Activated naive CD8-positive, alpha-beta T cell (primary cell): ENCODE measurements at regions not wholly inside any gene's neighbourhood (a gene's known extent, or its start where the extent isn't known, plus 50 kb on each side); places are given as distances from the start of the nearest gene placed in this dataset.

Experiments used
- H3K27ac Mint-ChIP-seq: one replicate; pipeline ENCODE4 v1.8.0; 2021; ENCODE audit warnings: mixed read lengths
- H3K27me3 Mint-ChIP-seq: one replicate; pipeline ENCODE4 v1.8.0; 2021; ENCODE audit warnings: mixed read lengths
- H3K36me3 Mint-ChIP-seq: one replicate; pipeline ENCODE4 v1.8.0; 2021; ENCODE audit warnings: mixed read lengths
- H3K4me1 Mint-ChIP-seq: one replicate; pipeline ENCODE4 v1.8.0; 2021; ENCODE audit warnings: low read depth, mixed read lengths
- H3K4me3 Mint-ChIP-seq: one replicate; pipeline ENCODE4 v1.8.0; 2021; ENCODE audit warnings: mild to moderate bottlenecking, mixed read lengths
- H3K9me3 Mint-ChIP-seq: one replicate; pipeline ENCODE4 v1.8.0; 2021; ENCODE audit warnings: low read depth, mixed read lengths

GRCh38 chr5:110104726-110105669 lies 415.3 kb downstream of the MAN2A1 start:
- Mint-ChIP-seq H3K4me3 (no peak overlapping the region), H3K27ac (no peak overlapping the region), H3K4me1 (peaks cover 29% of the 10 kb centered on the region), H3K27me3 (no peaks in the 10 kb centered on the region), H3K9me3 (no peaks in the 10 kb centered on the region), H3K36me3 (no peaks in the 10 kb centered on the region)

- Mint-ChIP-seq H3K4me3 (no peak overlapping the region), H3K27ac (no peak overlapping the region)
These were observed 416.0 kb downstream of the MAN2A1 start for GRCh38 chr5:110105692-110106091.

DNA sequence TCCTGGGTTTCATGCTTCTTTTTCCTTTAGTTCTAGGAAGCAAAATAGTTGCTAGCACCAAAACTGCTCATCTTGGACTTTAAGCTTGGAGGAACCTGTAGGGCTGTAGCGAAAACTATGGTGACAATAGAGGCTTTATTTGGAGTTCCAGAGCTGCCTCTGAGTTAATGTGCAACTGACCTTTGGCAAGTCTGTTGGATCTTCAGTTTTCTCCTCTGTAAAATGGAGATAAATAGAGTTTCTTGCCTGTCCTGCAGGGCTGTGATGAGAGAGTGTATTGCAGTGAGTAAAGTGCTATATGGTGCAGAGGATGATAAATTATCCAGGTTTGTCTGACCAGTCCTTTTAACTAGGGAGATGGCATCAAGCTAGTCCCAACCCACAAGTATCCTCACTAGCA lies 417.0 kb downstream of the MAN2A1 start:
- Mint-ChIP-seq H3K27ac (no peak overlapping the region), H3K4me3 (no peak overlapping the region), H3K36me3 (no peaks in the 10 kb centered on the region), H3K9me3 (no peaks in the 10 kb centered on the region), H3K4me1 (peaks cover 29% of the 10 kb centered on the region), H3K27me3 (no peaks in the 10 kb centered on the region)

More at GRCh38 chr5:110105692-110106091, 416.0 kb downstream of the MAN2A1 start:
- H3K36me3 Mint-ChIP-seq: no peaks in the 10 kb centered on the region
- H3K9me3 Mint-ChIP-seq: no peaks in the 10 kb centered on the region
- peaks cover 29% of the 10 kb centered on the region for H3K4me1 Mint-ChIP-seq
- no peaks in the 10 kb centered on the region for H3K27me3 Mint-ChIP-seq

DNA sequence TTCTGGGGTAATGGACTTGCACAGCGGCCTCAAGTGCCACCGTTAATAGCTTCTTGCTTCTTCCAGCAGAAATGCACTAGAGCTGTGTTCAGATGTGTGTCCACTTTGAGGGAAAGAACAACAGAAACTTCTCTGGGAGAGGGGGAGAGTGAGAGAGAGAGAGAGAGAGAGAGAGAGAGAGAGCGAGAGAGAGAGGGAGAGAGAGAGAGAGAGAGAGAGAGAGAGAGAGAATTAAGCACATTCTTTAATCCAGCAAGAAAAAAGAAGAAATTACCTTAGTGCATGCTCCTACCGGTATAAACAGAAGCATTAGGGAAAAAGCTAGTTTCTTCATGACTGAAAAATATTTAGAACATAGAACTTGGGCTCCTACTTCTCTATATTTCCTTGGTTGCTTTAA lies 418.8 kb downstream of the MAN2A1 start:
- Mint-ChIP-seq H3K27me3 (no peaks in the 10 kb centered on the region), H3K4me1 (peaks cover 27% of the 10 kb centered on the region), H3K27ac (no peak overlapping the region), H3K9me3 (no peaks in the 10 kb centered on the region), H3K36me3 (no peaks in the 10 kb centered on the region), H3K4me3 (no peak overlapping the region)

- Mint-ChIP-seq H3K4me3 (no peak overlapping the region), H3K4me1 (peaks cover 15% of the 10 kb centered on the region), H3K9me3 (no peaks in the 10 kb centered on the region), H3K27ac (no peak overlapping the region), H3K36me3 (no peaks in the 10 kb centered on the region), H3K27me3 (no peaks in the 10 kb centered on the region)
These were observed 419.9 kb downstream of the MAN2A1 start for GRCh38 chr5:110109667-110110066.

GRCh38 chr5:110112348-110112747 lies 422.6 kb downstream of the MAN2A1 start:
- Mint-ChIP-seq H3K27ac (no peak overlapping the region), H3K4me1 (no peaks in the 10 kb centered on the region), H3K36me3 (peaks cover 2% of the 10 kb centered on the region), H3K27me3 (no peaks in the 10 kb centered on the region), H3K4me3 (no peak overlapping the region), H3K9me3 (peaks cover 3% of the 10 kb centered on the region)

- Mint-ChIP-seq H3K27me3 (no peaks in the 10 kb centered on the region), H3K36me3 (peaks cover 4% of the 10 kb centered on the region), H3K4me1 (no peaks in the 10 kb centered on the region), H3K27ac (no peak overlapping the region), H3K9me3 (peaks cover 12% of the 10 kb centered on the region), H3K4me3 (no peak overlapping the region)
These were observed 425.8 kb downstream of the MAN2A1 start for GRCh38 chr5:110115503-110115902.

DNA sequence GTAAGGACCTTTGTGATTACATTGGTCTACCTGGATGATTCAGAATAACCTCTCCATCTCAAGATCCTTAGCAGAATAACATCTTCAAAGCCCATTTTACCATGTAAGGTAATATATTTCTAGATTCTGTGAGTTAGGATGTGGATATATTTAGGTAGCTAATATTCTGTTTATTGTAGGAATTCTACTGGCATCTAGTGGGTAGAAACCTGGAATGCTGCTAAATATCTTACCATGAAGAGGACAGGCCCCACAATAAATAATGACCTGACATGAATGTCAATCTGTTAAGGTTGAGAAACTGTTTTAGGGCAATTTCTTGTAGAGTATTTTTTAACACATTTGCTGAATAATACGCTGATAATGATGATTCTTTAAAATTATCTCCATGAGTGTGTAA lies 426.8 kb downstream of the MAN2A1 start:
- H3K4me3 Mint-ChIP-seq: no peak overlapping the region
- peaks cover 4% of the 10 kb centered on the region for H3K36me3 Mint-ChIP-seq
- H3K27ac Mint-ChIP-seq: no peak overlapping the region
- H3K27me3 Mint-ChIP-seq: no peaks in the 10 kb centered on the region
- H3K4me1 Mint-ChIP-seq: no peaks in the 10 kb centered on the region
- peaks cover 12% of the 10 kb centered on the region for H3K9me3 Mint-ChIP-seq

DNA sequence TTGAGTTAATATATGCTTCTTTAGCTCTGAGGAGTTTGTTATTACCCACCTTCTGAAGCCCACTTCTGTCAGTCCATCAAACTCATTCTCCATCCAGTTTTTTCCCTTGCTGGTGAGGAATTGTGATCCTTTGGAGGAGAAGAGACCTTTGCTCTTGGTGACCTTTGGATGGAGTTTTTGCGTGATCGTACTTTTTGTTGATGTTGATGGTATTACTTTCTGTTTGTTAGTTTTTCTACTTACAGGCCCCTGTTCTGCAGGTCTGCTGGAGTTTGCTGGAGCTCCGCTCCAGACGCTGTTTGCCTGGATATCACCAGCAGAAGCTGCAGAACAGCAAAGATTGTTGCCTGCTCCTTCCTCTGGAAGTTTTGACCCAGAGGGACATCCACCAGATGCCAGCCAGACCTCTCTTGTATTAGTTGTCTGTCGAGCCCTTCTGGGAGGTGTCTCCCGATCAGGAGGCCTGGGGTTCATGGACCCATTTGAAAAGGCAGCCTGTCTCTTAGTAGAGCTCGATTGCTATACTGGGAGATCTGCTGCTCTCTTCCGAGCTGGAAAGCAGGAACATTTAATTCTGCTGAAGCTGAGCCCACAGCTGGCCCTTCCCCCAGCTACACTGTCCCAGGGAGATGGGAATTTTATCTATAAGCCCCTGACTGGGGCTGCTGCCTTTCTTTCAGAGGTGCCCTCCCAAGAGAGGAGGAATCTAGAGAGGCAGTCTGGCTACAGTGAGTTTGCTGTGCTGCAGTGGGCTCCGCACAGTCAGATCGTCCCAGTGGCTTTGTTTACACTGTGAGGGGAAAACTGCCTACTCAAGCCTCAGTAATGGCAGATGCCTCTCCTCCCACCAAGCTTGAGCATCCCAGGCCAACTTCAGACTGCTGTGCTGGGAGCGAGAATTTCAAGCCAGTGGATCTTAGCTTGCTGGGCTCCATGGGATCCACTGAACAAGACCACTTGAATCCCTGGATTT lies 445.5 kb downstream of the MAN2A1 start:
- Mint-ChIP-seq H3K9me3 (peaks cover 23% of the 10 kb centered on the region), H3K4me1 (no peaks in the 10 kb centered on the region), H3K36me3 (peaks cover 19% of the 10 kb centered on the region), H3K27me3 (no peaks in the 10 kb centered on the region), H3K27ac (no peak overlapping the region), H3K4me3 (no peak overlapping the region)

DNA sequence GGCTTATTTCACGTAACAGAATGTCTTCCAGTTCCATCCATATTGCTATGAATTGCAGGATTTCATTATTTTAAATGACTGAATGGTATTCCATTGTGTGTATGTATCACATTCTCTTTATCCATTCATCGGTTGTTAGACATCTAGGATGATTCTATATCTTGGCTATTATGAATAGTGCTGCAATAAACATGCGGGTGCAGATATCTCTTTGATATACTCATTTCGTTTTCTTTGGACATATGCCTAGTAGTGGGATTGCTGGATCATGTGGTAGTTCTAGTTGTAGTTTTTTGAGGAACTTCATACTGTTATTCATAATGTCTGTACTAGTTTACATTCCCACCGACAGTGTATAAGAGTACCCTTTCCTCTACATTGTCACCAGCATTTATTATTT lies 460.5 kb downstream of the MAN2A1 start:
- Mint-ChIP-seq H3K9me3 (no peaks in the 10 kb centered on the region), H3K36me3 (no peaks in the 10 kb centered on the region), H3K27me3 (no peaks in the 10 kb centered on the region), H3K27ac (no peak overlapping the region), H3K4me1 (peaks cover 6% of the 10 kb centered on the region), H3K4me3 (no peak overlapping the region)

DNA sequence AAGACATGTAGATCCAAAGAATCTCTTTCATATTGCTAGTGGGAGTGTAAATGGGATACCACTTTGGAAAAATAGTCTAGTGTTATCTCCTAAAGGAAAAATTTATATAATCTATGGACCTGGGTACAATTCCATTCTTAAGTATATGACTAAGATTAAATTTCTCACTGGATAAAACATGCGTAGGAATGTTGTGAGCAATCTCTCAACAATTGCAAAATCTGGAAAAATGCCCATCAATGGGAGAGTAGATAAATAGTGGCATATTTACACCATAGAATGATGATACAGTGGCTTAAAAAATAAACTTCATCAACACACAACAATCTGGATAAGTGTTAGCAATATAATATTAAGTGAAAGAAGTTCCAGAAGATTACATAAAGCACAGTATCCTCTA lies 469.5 kb downstream of the MAN2A1 start:
- H3K27me3 Mint-ChIP-seq: no peaks in the 10 kb centered on the region
- H3K4me3 Mint-ChIP-seq: no peak overlapping the region
- no peaks in the 10 kb centered on the region for H3K4me1 Mint-ChIP-seq
- no peaks in the 10 kb centered on the region for H3K36me3 Mint-ChIP-seq
- no peak overlapping the region for H3K27ac Mint-ChIP-seq
- no peaks in the 10 kb centered on the region for H3K9me3 Mint-ChIP-seq

DNA sequence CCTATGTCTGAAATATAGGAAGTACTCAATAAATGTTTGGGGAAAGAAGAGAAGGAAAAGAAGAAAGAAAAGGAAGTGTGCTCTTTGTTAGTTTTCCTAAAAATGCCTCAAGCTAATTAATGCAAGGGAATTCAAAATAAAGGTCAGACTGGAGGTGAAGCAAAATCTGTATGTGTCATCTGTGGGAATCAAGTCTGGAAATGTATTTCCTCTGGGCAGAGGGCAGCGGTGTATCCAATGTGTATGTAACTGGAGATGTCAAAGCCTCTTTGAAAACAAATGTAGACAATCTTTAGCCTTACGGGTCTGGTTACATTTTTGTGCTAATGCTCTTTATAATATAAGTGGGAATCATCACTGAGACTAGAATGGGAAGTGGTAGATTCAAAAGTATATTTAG lies 471.4 kb downstream of the MAN2A1 start:
- no peak overlapping the region for H3K27ac Mint-ChIP-seq
- no peaks in the 10 kb centered on the region for H3K4me1 Mint-ChIP-seq
- no peak overlapping the region for H3K4me3 Mint-ChIP-seq
- no peaks in the 10 kb centered on the region for H3K36me3 Mint-ChIP-seq
- no peaks in the 10 kb centered on the region for H3K9me3 Mint-ChIP-seq
- no peaks in the 10 kb centered on the region for H3K27me3 Mint-ChIP-seq

GRCh38 chr5:110165366-110165765 lies 475.6 kb downstream of the MAN2A1 start:
- Mint-ChIP-seq H3K4me3 (no peak overlapping the region), H3K27ac (no peak overlapping the region), H3K4me1 (no peaks in the 10 kb centered on the region), H3K36me3 (peaks cover 2% of the 10 kb centered on the region), H3K9me3 (peaks cover 1% of the 10 kb centered on the region), H3K27me3 (no peaks in the 10 kb centered on the region)

DNA sequence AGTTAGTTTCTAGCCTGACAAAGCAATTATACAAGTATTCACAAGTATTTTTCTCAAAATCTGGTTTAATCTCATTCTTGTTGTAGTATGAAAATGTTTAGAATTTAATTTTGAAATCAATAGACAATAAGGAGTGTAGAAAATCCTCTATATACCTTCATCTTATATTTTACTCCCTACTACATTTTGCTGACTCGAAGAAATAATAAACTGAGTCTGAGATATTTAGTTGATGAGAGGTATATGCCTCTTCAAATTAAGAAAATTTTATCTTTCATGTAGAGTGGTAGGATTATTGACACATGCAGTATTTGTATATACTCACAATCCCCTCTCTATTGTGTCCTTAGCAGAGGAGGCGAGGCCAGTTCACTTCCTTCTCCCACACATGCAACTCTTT lies 477.7 kb downstream of the MAN2A1 start:
- Mint-ChIP-seq H3K27me3 (no peaks in the 10 kb centered on the region), H3K9me3 (peaks cover 15% of the 10 kb centered on the region), H3K4me1 (no peaks in the 10 kb centered on the region), H3K27ac (no peak overlapping the region), H3K36me3 (peaks cover 8% of the 10 kb centered on the region), H3K4me3 (no peak overlapping the region)

DNA sequence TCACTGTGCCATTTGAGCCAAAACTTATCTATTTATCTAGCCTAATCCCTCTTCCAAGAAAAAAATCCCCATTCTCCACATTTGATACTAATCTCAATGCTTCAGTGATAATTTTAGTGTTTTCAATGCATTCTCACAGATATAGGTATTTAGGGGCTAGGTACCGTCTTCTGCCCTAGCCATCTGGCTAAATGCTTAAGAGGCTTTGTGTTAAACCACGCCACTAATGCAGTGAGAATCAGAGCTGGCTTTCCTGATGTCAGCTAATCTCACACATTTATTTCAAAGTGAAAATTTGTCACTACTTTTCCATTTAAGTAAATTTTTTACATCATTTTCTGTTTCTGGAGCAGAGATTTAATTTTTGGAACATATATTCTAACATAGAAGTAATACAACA lies 479.7 kb downstream of the MAN2A1 start:
- H3K36me3 Mint-ChIP-seq: peaks cover 8% of the 10 kb centered on the region
- H3K27ac Mint-ChIP-seq: no peak overlapping the region
- H3K4me1 Mint-ChIP-seq: no peaks in the 10 kb centered on the region
- H3K9me3 Mint-ChIP-seq: peaks cover 15% of the 10 kb centered on the region
- H3K27me3 Mint-ChIP-seq: no peaks in the 10 kb centered on the region
- no peak overlapping the region for H3K4me3 Mint-ChIP-seq
